ENCODE measurements at regions not wholly inside any gene's neighbourhood (a gene's known extent, or its start where the extent isn't known, plus 50 kb on each side); places are given as distances from the start of the nearest gene placed in this dataset.

GRCh38 chr19:30880151-30880550 is 469.1 kb downstream of the TSHZ3 start:
- ATAC-seq (no peak), DNase-seq (ENCODE audit: low spot score) (peak; percentile 19)

GRCh38 chr19:30879736-30880135 is 469.5 kb downstream of the TSHZ3 start:
- DNase-seq (ENCODE audit: low spot score) (no peak), ATAC-seq (no peak)

- no peak for ATAC-seq
- DNase-seq (ENCODE audit: low spot score): peak; percentile 29
These were observed 470.0 kb downstream of the TSHZ3 start for GRCh38 chr19:30879225-30879624.

- DNase-seq (ENCODE audit: low spot score) (peak; percentile 30), ATAC-seq (no peak)
These were observed 470.7 kb downstream of the TSHZ3 start for GRCh38 chr19:30878495-30878894.

- DNase-seq (ENCODE audit: low spot score): peak; percentile 32
These were observed 471.5 kb downstream of the TSHZ3 start for GRCh38 chr19:30877661-30878113.

GRCh38 chr19:30873691-30874090 is 475.5 kb downstream of the TSHZ3 start:
- DNase-seq (ENCODE audit: low spot score): peak; percentile 21
- ATAC-seq: no peak

More at GRCh38 chr19:30877661-30878113, 471.5 kb downstream of the TSHZ3 start:
- ATAC-seq: peak; percentile 19

GRCh38 chr19:30873003-30873402 is 476.2 kb downstream of the TSHZ3 start:
- ATAC-seq (no peak), DNase-seq (ENCODE audit: low spot score) (peak; percentile 6)

GRCh38 chr19:30871979-30872378 is 477.3 kb downstream of the TSHZ3 start:
- ATAC-seq (no peak), DNase-seq (ENCODE audit: low spot score) (peak; percentile 8)

GRCh38 chr19:30870876-30871275 is 478.4 kb downstream of the TSHZ3 start:
- no peak for ATAC-seq

GRCh38 chr19:30865511-30865910 is 483.7 kb downstream of the TSHZ3 start:
- peak; percentile 7 for DNase-seq (ENCODE audit: low spot score)

More at GRCh38 chr19:30870876-30871275, 478.4 kb downstream of the TSHZ3 start:
- DNase-seq (ENCODE audit: low spot score): peak; percentile 35

GRCh38 chr19:30864391-30865215 is 484.6 kb downstream of the TSHZ3 start:
- ATAC-seq (no peak), DNase-seq (ENCODE audit: low spot score) (no peak)

More at GRCh38 chr19:30865511-30865910, 483.7 kb downstream of the TSHZ3 start:
- ATAC-seq: no peak

- no peak for ATAC-seq
- peak; percentile 12 for DNase-seq (ENCODE audit: low spot score)
These were observed 486.4 kb downstream of the TSHZ3 start for GRCh38 chr19:30862876-30863275.

- DNase-seq (ENCODE audit: low spot score): peak; percentile 24
- no peak for ATAC-seq
These were observed 487.3 kb downstream of the TSHZ3 start for GRCh38 chr19:30861919-30862318.

- ATAC-seq (no peak), DNase-seq (ENCODE audit: low spot score) (peak; percentile 7)
These were observed 485.8 kb downstream of the ZNF536 start for GRCh38 chr19:30857966-30858490.

GRCh38 chr19:30857388-30857787 is 485.2 kb downstream of the ZNF536 start:
- ATAC-seq (no peak), DNase-seq (ENCODE audit: low spot score) (peak; percentile 19)

GRCh38 chr19:30856786-30857185 is 484.6 kb downstream of the ZNF536 start:
- ATAC-seq: no peak
- DNase-seq (ENCODE audit: low spot score): peak; percentile 30

GRCh38 chr19:30856376-30856775 is 484.2 kb downstream of the ZNF536 start:
- ATAC-seq: no peak
- peak; percentile 19 for DNase-seq (ENCODE audit: low spot score)

- DNase-seq (ENCODE audit: low spot score) (peak; percentile 34), ATAC-seq (no peak)
These were observed 483.3 kb downstream of the ZNF536 start for GRCh38 chr19:30855442-30855841.

GRCh38 chr19:30854661-30855060 is 482.5 kb downstream of the ZNF536 start:
- DNase-seq (ENCODE audit: low spot score) (no peak), ATAC-seq (no peak)

- no peak for ATAC-seq
- no peak for DNase-seq (ENCODE audit: low spot score)
These were observed 482.0 kb downstream of the ZNF536 start for GRCh38 chr19:30854207-30854606.

- no peak for ATAC-seq
These were observed 480.9 kb downstream of the ZNF536 start for GRCh38 chr19:30853036-30853435.

GRCh38 chr19:30852168-30852567 is 480.0 kb downstream of the ZNF536 start:
- DNase-seq (ENCODE audit: low spot score): no peak
- no peak for ATAC-seq

More at GRCh38 chr19:30853036-30853435, 480.9 kb downstream of the ZNF536 start:
- no peak for DNase-seq (ENCODE audit: low spot score)

All from left lobe of liver (tissue), 2 donors.